Hindlimb muscle (tissue), 1 donor: ENCODE measurements at regions not wholly inside any gene's neighbourhood (a gene's known extent, or its start where the extent isn't known, plus 50 kb on each side); places are given as distances from the start of the nearest gene placed in this dataset.

Experiments used
- DNase-seq: peaks from one replicate; pipeline ENCODE4 v3.0.0-alpha.2; 2013

- no peak for DNase-seq
Observed at GRCh38 chr20:11753155-11753554, 164.5 kb upstream of the BTBD3 start.

- DNase-seq: no peak
Observed at GRCh38 chr20:11754451-11754850, 163.2 kb upstream of the BTBD3 start.

- DNase-seq: no peak
Observed at GRCh38 chr20:11755071-11755841, 162.4 kb upstream of the BTBD3 start.

- DNase-seq: no peak
Observed at GRCh38 chr20:11761497-11761896, 156.2 kb upstream of the BTBD3 start.

- no peak for DNase-seq
Observed at GRCh38 chr20:11766961-11767360, 150.7 kb upstream of the BTBD3 start.

- DNase-seq: no peak
Observed at GRCh38 chr20:11769825-11770224, 147.9 kb upstream of the BTBD3 start.

GRCh38 chr20:11772226-11772730, 145.4 kb upstream of the BTBD3 start:
- DNase-seq: no peak

- DNase-seq: no peak
Observed at GRCh38 chr20:11776687-11777086, 141.0 kb upstream of the BTBD3 start.

GRCh38 chr20:11777387-11778205, 140.1 kb upstream of the BTBD3 start:
- no peak for DNase-seq

GRCh38 chr20:11778206-11778570, 139.5 kb upstream of the BTBD3 start:
- DNase-seq: no peak

GRCh38 chr20:11780765-11781369, 136.8 kb upstream of the BTBD3 start:
- DNase-seq: no peak

- no peak for DNase-seq
Observed at GRCh38 chr20:11783102-11783850, 134.4 kb upstream of the BTBD3 start.

GRCh38 chr20:11785885-11786507, 131.7 kb upstream of the BTBD3 start:
- DNase-seq: no peak

GRCh38 chr20:11790046-11790445, 127.6 kb upstream of the BTBD3 start:
- no peak for DNase-seq

- DNase-seq: no peak
Observed at GRCh38 chr20:11791316-11791715, 126.4 kb upstream of the BTBD3 start.

- no peak for DNase-seq
Observed at GRCh38 chr20:11791835-11792567, 125.7 kb upstream of the BTBD3 start.

GRCh38 chr20:11792568-11792953, 125.1 kb upstream of the BTBD3 start:
- no peak for DNase-seq

- DNase-seq: no peak
Observed at GRCh38 chr20:11794525-11794924, 123.2 kb upstream of the BTBD3 start.

GRCh38 chr20:11795071-11795615, 122.5 kb upstream of the BTBD3 start:
- DNase-seq: no peak

GRCh38 chr20:11796026-11796425, 121.7 kb upstream of the BTBD3 start:
- DNase-seq: no peak

GRCh38 chr20:11797156-11797555, 120.5 kb upstream of the BTBD3 start:
- no peak for DNase-seq
